ELR (cell line): ENCODE measurements at regions not wholly inside any gene's neighbourhood (a gene's known extent, or its start where the extent isn't known, plus 50 kb on each side); places are given as distances from the start of the nearest gene placed in this dataset.

Experiments used
- DNase-seq: peaks from one replicate; pipeline ENCODE4 v3.0.0-alpha.2; 2015; ENCODE audit warnings: low read depth

DNA sequence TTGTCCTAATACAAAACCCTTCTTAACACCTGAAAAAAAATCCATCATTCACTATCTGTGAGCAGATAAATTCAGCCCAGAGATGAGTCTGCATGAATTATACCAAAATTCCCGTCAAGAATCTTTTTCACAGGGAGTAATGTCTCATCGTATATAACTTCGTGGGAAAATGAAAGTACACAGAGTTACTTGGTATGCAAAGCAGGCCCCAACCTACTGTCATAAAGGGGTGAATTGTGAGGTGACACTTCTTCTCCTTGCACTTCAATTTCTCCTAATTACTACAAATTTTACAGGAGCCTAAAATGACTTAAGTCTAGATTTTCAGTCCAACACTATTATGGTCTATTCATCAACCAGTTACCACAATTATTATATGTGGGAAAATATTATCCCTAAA, 84.6 kb upstream of the CDH20 start:
- no peak for DNase-seq

DNA sequence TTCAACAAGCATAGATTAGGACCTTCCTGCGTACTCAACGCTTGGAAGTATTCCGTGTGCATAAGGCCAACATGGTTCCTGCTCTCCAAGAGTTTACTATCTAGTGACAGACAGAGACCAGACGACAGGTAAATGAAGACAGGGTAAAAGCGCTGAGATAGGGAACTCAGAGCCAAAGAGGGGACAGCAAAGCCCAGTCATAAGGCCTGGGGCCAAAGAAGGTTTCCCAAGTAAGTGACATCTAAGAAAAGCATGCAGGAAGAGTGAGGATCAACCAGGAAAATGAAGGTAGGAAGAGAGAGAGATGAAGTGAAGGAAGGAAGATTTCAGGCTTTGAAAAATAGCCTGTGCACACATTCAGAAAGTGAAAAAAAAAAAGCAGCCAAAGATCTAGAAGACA, 76.9 kb upstream of the CDH20 start:
- no peak for DNase-seq

DNA sequence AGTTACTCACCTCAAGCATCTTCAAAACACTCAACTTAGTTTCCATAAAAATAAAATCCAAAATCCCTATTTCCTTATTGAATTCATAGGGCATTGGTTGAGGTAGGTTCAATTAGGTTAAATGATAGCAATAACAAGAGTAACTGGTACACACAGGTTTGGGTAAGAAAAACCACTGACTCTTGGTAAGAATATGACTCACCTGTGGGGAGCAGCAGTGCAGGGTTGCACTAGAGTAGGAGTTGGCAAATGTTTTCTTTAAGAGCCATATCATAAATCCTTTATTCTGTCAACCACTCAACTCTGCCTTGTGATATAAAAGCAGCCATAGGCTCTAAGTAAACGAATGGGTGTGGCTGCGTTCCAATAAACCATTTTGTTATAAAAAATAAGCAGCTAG, 71.4 kb upstream of the CDH20 start:
- DNase-seq, result no peak

DNA sequence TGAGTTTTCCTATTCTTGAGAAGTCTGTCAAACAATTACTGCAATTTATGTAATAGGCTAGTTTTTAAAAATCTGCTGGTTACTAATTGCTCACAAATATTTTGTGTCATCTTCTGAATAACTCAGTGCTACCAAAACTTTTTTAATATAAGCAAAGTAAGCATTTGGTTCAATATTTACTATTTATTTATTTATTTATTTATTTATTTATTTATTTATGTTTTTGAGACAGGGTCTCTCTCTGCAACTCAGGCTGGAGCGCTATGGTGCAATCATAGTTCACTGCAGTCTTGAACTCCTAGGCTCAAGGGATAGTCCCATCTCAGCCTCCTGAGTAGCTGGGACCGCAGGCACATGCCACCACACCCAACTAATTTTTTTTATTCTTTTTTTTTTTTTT, 60.4 kb upstream of the CDH20 start:
- no peak for DNase-seq

DNA sequence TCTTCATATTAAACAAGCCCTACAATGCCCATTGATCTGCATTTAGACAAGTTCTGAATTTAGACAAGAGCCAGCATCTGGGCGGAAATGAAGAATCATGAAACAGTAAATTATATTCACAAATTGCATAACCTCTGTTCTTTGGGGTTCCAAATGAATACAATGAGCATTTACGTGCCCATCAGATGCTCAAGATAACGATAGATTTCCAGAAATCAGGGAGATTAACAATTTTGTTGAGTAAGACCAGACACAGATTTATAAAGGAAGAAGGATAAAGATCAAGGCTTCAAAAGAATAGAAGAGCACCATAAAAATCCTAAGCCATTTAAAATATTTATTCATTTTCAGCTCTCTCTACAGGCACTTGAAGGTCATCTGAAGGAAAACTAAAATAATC, 59.7 kb upstream of the CDH20 start:
- DNase-seq, result no peak

DNA sequence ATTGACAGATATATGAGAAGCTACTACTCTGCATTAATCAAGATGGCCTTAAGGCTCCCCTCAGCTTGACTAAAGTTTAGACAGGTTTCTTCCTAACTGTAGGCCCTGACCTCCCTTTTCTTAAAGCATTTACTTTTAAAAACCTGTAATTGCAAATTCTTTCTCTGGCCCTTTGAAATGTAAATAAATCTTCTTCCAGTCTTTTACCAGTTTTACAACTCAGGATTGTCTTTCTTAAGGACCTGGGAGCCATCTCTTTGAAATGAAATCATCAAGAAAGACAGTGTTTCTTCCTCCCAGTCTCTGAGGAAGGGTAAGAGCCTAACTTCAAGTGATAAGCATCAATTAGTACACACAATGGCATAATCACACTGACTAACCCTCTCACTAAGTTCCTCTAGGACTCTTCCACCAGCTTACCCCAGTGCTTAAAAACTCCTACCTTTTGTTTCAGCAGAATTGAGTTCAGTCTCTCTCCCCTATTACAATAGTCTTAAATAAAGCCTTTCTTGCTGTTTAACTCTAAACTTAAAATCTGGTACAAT, 58.7 kb upstream of the CDH20 start:
- DNase-seq, result no peak

DNA sequence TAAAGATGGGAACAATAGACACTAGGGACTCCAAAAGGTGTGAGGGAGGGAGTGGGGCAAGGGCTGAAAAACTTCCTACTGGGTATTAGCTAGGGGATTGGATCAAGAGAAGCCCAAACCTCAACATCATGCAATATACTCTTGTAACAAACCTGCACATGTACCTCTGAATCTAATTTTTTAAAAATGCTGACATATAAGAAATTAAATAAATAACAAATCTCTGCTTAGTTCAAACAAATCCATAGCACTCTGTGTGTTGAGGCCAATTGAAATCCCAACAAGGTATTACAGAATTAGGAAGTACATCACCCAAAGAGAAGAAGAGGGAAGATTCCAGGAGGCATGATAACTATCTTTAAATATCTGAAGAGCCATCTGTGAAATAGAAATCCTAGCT, 55.4 kb upstream of the CDH20 start:
- no peak for DNase-seq

DNA sequence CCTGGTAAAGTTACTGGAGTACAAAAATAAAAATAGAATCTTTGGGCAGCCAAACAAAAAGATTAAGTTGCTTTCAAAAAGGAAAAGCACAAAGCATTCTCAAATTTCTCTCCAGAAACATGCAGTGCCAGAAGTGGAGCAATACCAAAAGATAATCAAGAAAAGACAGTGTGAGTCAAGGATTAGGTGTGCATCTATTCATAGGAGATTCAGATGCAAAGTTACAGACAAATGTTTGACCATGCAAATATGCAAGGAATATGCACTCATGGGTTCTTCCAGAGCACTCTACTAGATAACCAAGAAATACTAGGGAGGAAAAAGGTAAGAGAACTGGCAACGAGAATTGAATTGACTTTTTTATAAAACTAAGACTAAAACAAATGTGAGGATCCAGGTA, 51.8 kb upstream of the CDH20 start:
- no peak for DNase-seq

DNA sequence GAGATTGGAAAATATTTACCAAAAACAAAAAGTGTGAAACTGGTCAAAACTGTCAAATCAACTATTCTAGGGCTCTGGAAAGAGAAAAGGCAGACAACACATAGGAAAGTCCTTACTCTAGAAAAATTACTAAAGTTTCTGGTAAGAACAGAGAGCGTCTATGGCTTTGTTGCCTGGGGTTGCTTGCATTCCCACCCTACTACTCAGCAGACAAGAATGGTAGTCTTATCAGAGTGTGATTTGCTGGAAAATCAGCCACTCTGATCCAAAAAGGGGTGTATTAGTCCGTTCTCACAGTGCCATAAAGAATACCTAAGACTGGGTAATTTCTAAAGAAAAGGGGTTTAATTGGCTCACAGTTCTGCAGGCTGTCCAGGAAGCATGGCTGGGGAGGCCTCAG, 50.3 kb upstream of the CDH20 start:
- no peak for DNase-seq
